GM19324 (cell line): ENCODE measurements at regions not wholly inside any gene's neighbourhood (a gene's known extent, or its start where the extent isn't known, plus 50 kb on each side); places are given as distances from the start of the nearest gene placed in this dataset.

ENCODE experiments used
- ATAC-seq: cut with Tn5 transposase; IDR thresholded peaks from one replicate; pipeline ENCODE4 v1.9.1; 2021; ENCODE audit warnings: mild to moderate bottlenecking, moderate library complexity; ENCODE audit not compliant: unreplicated experiment, low FRiP score

- no peak for ATAC-seq
These were observed 56.1 kb downstream of the KCNRG start for GRCh38 chr13:50071379-50071778.

GRCh38 chr13:50072676-50073075 lies 57.4 kb downstream of the KCNRG start:
- no peak for ATAC-seq

GRCh38 chr13:50073340-50073739 lies 58.1 kb downstream of the KCNRG start:
- ATAC-seq, result no peak

GRCh38 chr13:50074843-50075242 lies 59.6 kb downstream of the KCNRG start:
- ATAC-seq, result no peak

GRCh38 chr13:50075619-50076097 lies 60.4 kb downstream of the KCNRG start:
- ATAC-seq, result peak; percentile 47

GRCh38 chr13:50077431-50077830 lies 62.2 kb downstream of the KCNRG start:
- ATAC-seq, result no peak

- ATAC-seq, result no peak
These were observed 63.1 kb downstream of the KCNRG start for GRCh38 chr13:50078231-50078894.

- ATAC-seq, result no peak
These were observed 63.8 kb downstream of the KCNRG start for GRCh38 chr13:50078895-50079654.

GRCh38 chr13:50079655-50080202 lies 64.5 kb downstream of the KCNRG start:
- no peak for ATAC-seq

- no peak for ATAC-seq
These were observed 65.1 kb downstream of the KCNRG start for GRCh38 chr13:50080203-50080910.

- peak; percentile 19 for ATAC-seq
These were observed 65.9 kb downstream of the KCNRG start for GRCh38 chr13:50080911-50081678.

- peak; percentile 76 for ATAC-seq
These were observed 66.6 kb downstream of the KCNRG start for GRCh38 chr13:50081679-50082425.

- peak; percentile 56 for ATAC-seq
These were observed 67.4 kb downstream of the KCNRG start for GRCh38 chr13:50082426-50083281.

GRCh38 chr13:50085063-50085462 lies 69.8 kb downstream of the KCNRG start:
- no peak for ATAC-seq

- no peak for ATAC-seq
These were observed 74.4 kb downstream of the KCNRG start for GRCh38 chr13:50089633-50090032.

GRCh38 chr13:50090211-50090610 lies 75.0 kb downstream of the KCNRG start:
- no peak for ATAC-seq

- no peak for ATAC-seq
These were observed 79.5 kb downstream of the KCNRG start for GRCh38 chr13:50094615-50095293.

GRCh38 chr13:50098693-50099092 lies 83.4 kb downstream of the KCNRG start:
- no peak for ATAC-seq
